ENCODE measurements at regions not wholly inside any gene's neighbourhood (a gene's known extent, or its start where the extent isn't known, plus 50 kb on each side); places are given as distances from the start of the nearest gene placed in this dataset.

DNA sequence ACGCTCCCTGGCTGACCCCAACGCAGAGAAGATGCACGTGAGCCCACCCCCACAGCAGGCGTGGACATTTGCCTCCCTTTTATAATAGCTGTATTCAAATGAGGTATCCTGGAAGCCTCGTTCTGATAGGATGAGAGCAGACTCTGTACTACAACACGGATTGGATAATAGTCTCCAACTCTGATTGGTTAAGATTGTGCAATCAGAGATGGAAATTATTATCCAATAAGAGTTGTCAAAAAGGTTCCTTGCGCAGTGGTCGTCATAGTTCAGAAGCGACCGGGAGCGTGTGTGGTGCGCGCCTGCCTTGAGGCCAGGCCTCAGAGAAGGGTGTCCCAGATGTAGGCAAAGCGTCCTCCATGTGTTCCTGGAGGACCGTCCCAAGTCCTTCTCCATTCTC lies 104.6 kb downstream of the USP22 start:
- TF ChIP-seq, protein P1, sequence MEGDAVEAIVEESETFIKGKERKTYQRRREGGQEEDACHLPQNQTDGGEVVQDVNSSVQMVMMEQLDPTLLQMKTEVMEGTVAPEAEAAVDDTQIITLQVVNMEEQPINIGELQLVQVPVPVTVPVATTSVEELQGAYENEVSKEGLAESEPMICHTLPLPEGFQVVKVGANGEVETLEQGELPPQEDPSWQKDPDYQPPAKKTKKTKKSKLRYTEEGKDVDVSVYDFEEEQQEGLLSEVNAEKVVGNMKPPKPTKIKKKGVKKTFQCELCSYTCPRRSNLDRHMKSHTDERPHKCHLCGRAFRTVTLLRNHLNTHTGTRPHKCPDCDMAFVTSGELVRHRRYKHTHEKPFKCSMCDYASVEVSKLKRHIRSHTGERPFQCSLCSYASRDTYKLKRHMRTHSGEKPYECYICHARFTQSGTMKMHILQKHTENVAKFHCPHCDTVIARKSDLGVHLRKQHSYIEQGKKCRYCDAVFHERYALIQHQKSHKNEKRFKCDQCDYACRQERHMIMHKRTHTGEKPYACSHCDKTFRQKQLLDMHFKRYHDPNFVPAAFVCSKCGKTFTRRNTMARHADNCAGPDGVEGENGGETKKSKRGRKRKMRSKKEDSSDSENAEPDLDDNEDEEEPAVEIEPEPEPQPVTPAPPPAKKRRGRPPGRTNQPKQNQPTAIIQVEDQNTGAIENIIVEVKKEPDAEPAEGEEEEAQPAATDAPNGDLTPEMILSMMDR (IDR thresholded peaks at IDR 0.05), result no peak
- no peak for TF ChIP-seq POLR2A (IDR thresholded peaks at IDR 0.05)
